ENCODE measurements at regions not wholly inside any gene's neighbourhood (a gene's known extent, or its start where the extent isn't known, plus 50 kb on each side); places are given as distances from the start of the nearest gene placed in this dataset.

DNA sequence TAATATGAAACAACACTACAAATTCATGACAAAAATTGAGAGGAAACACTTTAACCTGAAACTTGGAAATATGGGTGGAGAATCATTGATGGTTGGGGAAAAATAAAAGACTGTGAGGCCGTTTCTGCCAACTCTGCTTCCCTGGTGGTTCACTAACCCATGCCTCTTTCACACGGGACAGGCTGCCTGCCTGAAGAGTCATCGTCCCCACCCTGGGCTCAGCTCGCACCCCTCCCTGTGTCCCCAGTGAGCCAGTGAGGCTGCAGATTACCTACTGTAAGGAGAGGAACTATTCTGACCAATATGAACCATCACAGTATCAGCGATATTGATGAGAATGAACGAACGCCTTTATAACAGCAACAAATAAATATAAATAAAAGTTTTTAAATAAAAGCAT, 357.8 kb upstream of the CDH20 start:
- no peak for DNase-seq (ENCODE audit: low read depth in 2 of 3, low spot score in 1 of 3)

DNA sequence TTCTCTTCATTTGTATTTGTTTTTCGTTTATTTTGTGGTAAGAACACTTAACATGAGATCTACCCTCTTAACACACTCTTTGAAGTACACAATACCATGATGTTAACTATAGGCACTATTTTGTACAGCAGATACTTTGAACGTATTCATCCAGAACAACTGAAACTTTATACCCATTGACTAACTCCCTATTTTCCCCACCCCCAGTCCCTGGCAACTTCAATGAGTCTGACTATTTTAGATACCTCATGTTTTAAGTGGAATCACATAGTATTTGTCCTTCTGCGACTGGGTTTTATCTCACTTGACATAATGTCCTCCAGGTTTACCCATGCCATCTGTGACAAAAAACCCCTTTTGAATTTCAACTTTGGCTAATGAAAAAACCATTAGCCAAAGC, 356.3 kb upstream of the CDH20 start:
- DNase-seq (ENCODE audit: low read depth in 2 of 3, low spot score in 1 of 3) = no peak

DNA sequence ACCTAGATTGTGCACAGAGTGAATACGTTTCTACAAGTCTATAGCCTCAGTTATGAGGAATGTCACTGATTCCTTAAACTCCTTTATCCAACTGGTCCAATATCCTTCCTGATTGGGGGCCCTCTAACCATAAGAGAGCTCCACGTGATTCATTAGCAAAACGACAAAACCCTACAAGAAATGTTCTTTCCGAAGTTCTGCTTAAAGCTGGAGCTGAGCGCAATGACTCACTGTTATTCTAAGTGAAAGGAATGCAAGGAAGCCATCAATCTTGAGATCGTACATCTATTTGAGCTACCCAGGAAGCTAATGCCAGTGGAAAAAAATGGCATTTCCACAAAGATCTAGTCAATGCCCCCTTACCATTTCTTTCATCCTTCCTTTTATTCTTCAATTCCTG, 354.9 kb upstream of the CDH20 start:
- no peak for DNase-seq (ENCODE audit: low read depth in 2 of 3, low spot score in 1 of 3)

DNA sequence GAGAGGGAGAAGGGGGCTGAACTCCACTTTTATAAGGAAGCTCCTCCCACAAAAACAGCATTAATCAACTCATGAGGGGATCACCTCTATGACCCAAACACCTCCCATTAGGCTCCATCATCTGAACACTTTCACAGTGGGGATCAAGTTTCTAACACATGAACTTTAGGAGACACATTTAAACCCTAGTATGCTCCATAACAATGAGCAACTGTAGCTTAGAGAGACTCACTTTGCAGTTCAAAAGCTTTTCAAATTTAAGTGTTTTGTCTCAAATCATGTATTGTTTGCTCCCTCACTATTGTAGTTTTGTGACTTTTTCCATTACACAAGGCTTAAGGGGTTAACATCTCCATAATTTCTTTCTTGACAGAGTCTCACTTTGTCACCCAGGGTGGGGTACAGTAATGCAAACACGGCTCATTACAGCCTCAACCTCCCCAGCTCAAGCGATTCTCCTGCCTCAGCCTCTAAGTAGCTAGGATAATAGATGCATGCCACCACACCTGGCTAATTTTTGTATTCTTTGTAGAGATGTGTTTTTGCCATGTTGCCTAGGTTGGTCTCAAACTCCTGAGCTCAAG, 352.7 kb upstream of the CDH20 start:
- no peak for DNase-seq (ENCODE audit: low read depth in 2 of 3, low spot score in 1 of 3)

DNA sequence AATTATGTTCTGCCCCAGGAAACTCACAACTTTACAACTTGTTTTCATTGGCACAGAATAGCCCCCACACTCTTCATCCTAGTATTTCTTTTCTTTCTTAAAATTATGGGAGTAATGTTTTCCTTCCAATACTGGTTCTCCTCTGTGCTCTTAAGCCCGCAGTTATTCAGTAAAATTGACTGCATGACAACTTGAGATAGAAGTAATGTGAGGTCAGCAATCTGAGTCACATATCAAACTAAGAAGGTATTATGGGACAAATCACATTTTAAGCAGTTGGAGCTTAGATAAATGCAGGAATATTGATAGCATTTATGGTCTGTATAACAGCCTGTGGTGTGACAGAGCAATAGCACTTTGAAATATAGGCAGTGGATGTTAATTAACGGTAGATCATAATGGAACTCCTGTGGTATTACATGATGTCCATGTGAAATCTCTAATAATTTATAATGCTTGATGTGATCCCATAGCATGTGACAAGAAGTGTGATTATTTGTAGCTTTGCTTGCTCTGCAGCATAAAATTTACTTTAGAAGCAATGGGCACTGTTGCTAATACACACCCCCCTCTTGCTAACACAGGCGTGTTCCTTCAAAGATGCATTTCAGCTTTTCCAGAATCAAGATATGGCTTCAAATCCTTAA, 351.4 kb upstream of the CDH20 start:
- DNase-seq (ENCODE audit: low read depth in 2 of 3, low spot score in 1 of 3) = no peak

DNA sequence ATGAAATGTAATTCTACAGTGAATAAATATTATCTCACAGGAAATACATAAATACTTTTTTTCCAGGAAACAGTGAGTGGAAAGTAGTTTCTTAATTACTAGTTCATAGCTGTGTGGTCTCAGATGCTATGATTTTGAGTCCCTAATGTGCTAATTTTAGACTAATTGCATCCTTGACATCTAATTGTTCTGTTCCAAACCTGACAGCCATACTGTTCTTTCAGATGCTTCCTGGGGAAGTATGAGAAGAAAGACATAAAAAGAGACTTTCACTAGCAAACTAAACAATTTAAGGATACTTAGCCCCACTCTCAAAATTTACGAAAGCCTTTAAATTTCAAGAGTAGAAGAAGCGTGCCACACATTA, 350.9 kb upstream of the CDH20 start:
- no peak for DNase-seq (ENCODE audit: low read depth in 2 of 3, low spot score in 1 of 3)

DNA sequence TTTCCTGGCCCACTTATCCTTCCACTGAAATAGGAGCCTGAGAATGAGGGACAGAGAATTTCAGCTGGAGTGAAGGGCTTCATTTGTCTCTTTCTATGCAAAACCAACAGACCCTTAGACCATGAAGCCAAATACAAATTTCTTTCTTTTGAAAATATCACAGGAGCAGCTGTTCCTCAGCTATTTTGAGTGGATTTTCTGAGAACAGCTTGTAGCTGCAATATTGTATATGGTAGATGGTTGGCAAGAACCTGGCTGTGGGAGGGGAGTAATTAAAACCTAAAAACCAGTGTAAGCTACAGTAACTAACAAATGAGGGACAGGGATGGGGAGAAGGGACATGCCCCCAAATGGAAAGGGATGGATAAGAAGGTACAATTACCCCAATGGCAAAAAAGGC, 350.3 kb upstream of the CDH20 start:
- DNase-seq (ENCODE audit: low read depth in 2 of 3, low spot score in 1 of 3) = no peak

DNA sequence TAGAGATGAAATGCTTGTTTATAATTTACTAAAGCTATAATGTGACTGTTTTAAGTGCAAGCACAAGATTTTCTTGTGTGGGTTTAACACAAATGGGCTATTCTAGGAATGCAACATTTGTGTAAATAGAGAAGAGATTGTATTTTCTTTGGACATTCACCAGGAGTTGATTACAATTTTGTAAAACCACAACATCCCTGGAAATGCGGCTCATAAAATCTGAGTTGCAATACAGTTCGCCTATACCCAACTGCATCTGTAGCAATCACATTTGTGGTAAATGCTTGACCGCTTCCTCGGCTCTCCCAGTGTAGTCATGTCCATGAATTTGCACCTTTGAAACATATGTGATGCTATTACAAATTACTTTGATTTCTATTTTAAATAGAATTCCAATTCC, 348.7 kb upstream of the CDH20 start:
- DNase-seq (ENCODE audit: low read depth in 2 of 3, low spot score in 1 of 3) = no peak

DNA sequence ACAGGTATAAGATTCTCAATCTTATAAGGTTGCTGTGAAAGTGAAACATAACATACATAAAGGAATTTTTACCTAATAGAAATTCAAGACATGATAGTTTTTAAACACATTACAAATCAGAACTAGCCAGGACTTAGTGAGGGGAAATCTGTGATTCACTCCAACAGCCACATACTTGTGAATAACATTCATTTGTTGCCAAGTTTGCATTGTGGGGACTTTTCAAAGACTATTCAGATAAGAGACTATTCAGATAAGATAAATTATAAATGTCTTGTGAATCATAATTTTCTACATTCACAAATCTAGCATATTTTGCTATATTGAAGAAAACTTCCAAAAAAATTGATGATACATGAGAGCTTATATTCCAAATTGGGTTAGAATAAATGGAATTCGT, 345.3 kb upstream of the CDH20 start:
- no peak for DNase-seq (ENCODE audit: low read depth in 2 of 3, low spot score in 1 of 3)

DNA sequence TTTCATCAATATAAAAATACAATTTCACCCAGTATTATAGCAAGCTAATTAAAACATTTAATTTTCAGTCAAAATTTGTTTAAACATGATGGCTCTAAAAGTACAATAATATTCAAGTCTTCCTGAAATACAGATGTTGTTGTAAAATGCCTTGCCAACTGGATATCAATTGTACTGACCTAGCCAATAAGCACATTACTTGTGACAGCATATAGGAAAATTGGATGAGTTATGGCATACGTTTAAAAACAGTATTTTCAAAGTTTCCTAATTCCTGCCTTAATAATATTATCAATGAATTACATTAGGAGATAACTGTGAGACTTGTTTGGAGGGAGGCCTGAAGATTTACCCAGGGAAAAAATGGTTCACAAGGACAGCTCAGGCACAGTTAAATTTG, 336.9 kb upstream of the CDH20 start:
- no peak for DNase-seq (ENCODE audit: low read depth in 2 of 3, low spot score in 1 of 3)

DNA sequence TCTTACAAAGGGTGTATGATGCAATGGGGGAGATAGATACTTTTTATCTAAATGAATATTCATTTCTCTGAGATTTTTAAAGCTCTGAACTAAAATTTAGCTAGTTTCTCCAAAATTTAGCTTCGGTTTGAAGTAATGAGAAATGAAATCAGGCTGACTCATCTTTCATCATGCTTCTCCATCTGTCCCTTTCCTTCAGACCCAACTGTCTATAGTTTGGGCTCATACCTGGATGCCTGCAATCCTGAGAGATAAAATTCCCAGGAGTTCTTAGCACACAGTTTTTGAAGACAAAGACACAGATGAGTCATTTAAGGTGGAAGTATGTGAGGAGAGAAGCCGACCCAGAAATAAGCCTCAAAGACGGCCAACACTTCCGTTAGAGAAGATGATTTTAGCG, 336.4 kb upstream of the CDH20 start:
- no peak for DNase-seq (ENCODE audit: low read depth in 2 of 3, low spot score in 1 of 3)

DNA sequence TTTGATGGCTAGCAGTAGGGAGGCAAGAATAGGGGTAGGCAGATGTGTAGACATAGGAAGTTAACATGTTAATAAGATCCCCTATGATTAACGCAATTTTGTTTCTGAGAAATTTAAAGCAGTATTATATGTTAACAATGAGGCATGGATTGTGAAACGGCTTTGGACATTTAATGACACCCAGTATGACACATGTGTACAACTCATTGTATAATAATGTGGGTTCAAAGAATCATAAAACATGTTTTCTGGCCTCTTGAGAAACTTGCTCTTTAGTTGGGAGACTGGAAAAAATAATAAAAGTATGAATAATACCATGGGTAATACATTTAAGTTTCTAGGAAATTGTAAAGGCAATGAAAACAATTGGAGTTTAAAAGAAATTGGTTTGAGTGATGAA, 332.1 kb upstream of the CDH20 start:
- no peak for DNase-seq (ENCODE audit: low read depth in 2 of 3, low spot score in 1 of 3)

DNA sequence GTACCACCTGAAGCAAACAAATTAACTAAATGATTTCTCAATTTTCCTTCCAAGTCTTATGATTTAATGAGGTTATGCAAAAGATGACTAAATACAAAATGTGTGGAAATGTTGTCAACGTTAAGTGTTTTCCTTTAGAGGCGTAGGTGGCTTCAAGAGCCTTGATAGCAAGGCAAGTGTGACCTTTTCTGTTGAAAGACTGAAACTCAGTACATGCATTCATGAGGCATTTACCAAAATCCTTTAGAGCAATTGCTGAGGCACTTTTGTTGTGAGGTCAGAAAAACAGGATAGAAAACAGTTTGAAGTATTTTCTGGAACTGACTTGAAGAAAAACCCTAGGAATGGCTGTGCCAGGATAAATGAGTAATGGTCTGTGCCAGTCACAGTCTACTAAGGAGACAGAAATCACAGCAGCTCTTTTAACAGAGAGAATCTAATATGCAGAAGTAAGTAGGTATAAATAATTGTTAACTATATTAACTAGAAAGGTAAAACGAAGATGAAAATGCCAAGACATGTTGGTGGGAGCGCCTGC, 326.5 kb upstream of the CDH20 start:
- DNase-seq (ENCODE audit: low read depth in 2 of 3, low spot score in 1 of 3) = no peak

DNA sequence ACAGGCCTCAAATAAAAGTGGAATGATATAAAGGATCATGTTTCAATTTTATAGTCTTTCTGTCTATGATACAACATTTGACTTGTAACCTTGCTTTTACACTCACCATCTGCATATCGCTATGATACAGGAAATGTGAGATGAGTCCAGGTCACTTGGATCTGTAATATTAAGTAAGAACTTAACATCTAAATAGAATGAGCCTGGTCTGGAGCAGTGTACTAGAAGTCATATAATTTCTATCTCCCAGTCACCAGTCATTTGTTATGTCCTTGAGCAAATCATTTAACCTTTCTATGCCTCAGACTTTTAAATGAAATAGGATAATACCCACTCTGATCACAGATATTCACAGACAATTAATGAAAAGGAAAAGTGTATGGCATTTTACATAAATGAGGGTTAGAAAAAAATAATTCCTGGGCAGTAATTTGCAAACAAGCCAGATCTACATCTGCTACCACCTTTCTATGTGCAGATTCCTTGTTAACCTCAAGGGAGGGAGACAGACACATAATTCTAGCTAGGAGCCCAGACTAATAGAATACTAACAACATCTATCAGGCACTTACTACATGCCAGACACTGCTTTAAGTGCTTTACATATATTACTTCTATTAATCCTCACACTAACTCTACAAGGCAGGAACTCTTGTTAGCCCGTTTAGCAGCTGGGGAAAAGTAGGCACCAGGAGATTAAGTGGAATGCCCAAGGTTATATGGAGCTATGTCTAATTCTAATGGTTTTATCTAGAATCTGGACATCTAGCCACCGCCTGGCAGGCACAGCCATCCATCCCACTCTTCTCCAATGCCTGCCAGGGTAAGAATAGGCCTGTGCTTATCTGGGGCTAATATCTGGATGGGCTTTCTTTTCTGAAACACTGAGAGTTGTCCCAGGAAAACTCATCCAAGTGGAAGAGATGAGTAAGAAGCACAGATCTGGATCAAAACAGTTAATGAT, 313.6 kb upstream of the CDH20 start:
- no peak for DNase-seq (ENCODE audit: low read depth in 2 of 3, low spot score in 1 of 3)

DNA sequence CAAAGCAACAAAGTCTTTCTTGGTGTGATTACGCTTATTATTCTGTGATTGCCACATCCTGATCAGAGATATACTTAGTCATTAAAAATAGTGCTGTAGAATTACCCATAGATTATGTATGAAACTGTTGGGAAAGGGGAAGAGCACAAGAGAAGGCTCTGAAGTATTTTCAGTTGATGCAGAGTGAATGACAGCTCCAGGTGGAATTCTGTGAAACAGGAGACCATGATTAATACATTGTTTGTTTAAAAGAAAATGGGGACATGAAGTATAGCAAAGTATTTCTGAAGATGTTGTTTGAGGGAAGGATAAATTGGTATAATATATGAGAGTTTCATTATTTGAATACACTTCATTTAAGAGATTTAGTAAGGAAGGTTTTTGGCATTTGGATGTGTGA, 307.6 kb upstream of the CDH20 start:
- DNase-seq (ENCODE audit: low read depth in 2 of 3, low spot score in 1 of 3) = no peak

DNA sequence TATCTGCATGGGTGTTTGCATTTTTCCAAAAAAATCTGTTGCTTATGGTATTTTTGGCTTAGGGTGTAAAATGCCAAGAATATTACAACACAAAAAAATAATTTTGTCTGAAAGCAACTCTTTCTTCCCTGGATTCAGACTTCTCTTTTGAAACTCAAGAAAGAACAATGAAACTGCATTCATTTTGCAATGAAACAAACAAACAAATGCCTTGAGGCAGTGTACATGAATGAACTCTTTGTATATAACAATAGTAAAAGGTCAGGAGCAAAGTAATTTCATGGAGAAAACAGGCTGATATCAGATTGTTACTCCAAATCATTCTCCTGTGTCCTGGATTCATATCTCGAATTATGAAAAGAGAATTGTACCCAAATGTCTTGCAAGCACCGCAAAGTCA, 301.6 kb upstream of the CDH20 start:
- no peak for DNase-seq (ENCODE audit: low read depth in 2 of 3, low spot score in 1 of 3)

DNA sequence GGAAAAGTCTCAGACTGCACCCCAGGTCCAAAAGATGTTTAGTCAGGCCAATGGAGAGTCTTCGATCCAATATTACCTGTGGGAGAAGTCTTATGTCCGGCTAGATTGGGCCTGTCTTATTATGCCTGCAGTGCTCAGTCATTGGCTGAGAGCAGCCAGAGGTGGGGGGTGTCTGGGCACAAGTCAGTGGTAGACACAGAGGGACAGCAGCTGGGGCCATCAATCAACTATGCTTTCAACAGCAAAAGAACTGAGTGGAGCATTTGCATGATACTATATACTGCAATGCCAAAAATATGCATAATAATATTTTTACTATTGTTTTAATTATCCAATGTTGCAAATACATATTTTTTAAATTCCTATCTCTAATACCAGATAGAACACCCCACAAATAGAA, 298.6 kb upstream of the CDH20 start:
- no peak for DNase-seq (ENCODE audit: low read depth in 2 of 3, low spot score in 1 of 3)

DNA sequence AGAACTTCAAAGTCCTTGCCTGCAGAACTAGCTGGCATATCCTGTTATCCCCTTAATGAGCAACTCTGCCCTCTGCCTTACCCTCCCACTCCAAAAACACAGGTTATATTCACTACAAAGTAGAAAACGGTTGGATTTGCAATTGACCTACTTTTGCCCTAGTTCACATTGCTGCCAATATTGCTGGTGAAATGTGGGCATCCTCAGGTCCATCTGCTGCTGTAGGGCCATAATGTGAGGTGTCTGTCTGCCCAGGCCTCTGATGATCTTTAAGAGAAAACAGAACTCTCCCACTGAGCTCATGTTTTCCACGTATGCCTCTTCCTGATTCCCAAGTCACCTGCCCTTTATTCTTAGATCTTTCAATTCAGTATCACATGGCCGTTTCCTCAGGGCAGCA, 294.0 kb upstream of the CDH20 start:
- no peak for DNase-seq (ENCODE audit: low read depth in 2 of 3, low spot score in 1 of 3)

DNA sequence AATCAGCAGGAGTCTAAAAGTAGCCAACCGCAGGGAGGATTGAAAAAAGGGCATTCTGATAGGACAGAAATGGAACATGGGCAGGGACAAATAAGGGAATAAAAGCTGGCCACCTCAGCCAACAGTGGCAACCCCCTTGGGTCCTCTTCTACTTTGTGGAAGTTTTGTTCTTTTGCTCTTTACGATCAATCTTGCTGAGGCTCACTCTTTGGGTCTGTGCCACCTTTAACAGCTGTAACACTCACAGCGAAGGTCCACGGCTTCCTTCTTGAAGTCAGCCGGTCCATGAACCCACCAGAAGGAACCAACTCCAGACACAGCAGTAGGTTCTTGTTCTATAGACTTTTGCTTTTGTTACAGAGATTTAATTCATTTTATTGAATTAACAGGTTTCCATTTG, 285.4 kb upstream of the CDH20 start:
- no peak for DNase-seq (ENCODE audit: low read depth in 2 of 3, low spot score in 1 of 3)

DNA sequence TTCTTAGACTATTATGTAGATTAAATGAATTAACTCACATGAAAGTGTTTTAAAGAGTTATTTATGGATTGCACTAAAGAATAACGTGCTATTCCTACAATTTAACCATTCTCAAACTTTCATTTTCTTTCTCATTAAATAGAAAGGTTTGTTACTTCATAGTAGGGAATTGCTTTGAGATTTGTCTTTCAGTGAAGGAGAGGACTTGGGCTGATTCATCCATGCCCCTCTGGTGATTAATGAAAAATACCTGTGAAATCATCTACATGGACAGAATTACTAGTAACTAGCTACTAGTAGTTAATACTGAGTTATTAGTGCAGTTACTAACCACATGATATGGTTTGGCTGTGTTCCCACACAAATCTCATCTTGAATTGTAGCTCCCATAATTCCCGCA, 275.8 kb upstream of the CDH20 start:
- DNase-seq (ENCODE audit: low read depth in 2 of 3, low spot score in 1 of 3) = no peak

DNA sequence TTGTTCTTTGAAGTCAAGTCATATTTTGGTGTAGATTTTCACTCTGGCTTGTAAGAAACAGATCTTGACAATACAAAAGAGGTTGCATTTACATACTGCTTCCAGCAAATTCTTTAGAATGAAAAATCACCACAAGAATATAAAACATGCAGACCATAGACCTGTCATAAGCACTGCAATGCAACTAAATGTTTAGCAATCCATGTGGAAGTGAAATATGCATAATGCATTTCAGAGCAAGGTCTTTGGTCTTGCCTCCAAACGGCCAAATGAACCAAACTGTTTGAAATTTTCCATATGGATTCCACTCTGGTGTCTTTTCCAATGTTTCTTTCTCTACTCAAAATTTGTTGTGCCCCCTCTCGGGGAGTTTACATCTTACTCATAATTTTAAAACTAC, 271.0 kb upstream of the CDH20 start:
- no peak for DNase-seq (ENCODE audit: low read depth in 2 of 3, low spot score in 1 of 3)

DNA sequence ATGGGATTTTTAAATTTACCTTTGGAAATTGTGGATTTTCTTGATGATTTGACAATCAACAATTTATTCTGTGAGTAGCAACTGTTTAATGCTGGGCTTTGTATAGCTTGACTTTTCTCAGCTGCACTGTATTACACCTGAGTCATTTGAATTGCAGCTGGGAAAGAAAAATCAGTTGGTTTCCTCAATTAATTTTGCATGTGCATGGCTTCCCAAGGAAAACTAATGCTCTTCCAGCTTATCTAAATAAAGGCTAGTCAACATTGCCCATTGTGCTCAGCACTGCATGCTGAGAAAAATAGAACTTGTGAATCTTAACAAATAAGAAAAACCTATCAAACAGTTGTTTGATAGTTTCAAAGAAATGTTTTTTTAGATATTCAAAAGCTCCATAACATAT, 268.3 kb upstream of the CDH20 start:
- DNase-seq (ENCODE audit: low read depth in 2 of 3, low spot score in 1 of 3) = no peak

All from stimulated activated CD4-positive, alpha-beta T cell treated with anti-CD3 and anti-CD28 coated beads, Interleukin-12 subunit alpha, Interleukin-12 subunit beta, amount 100 ng/mL, for 48 hours (primary cell).